IMR-90 (cell line): ENCODE measurements at regions not wholly inside any gene's neighbourhood (a gene's known extent, or its start where the extent isn't known, plus 50 kb on each side); places are given as distances from the start of the nearest gene placed in this dataset.

Experiments used
- ATAC-seq: fragments of 200-7000 bp; cut with Tn5 transposase; 2 replicates; pipeline ENCODE4 v1.9.1; 2020; ENCODE audit warnings: low read depth, mild to moderate bottlenecking, moderate library complexity
- BruUV-seq: library from RNA; stranded (reverse); fragments of 400-500 nt; replicated peaks from 2 replicates; lab custom pipeline; 2021; lab: Mats Ljungman, UMichigan
- CTCF ChIA-PET: fragments of 300-600 bp; formaldehyde crosslinking; extraction: SDS; loops from one replicate; lab custom pipeline; 2021; ENCODE audit warnings: antibody characterized with exemption; lab: Yijun Ruan, JAX
- POLR2A ChIA-PET: fragments of 300-600 bp; sonication (Branson Sonifier 250); formaldehyde crosslinking; loops from one replicate; lab custom pipeline; 2022; ENCODE audit warnings: antibody characterized with exemption; ENCODE audit not compliant: unreplicated experiment; lab: Charles Lee
- DNase-seq: peaks from one replicate; pipeline ENCODE4 v3.0.0; 2013
- H2AFZ ChIP-seq: replicated peaks from 2 replicates; pipeline ENCODE3; 2013; ENCODE audit warnings: low read length, mild to moderate bottlenecking; ENCODE audit not compliant: poor library complexity
- H2AK5ac ChIP-seq: 2 replicates; pipeline ENCODE4 v1.6.1; 2013; ENCODE audit warnings: low read depth, low read length, inconsistent platforms
- H2AK9ac ChIP-seq: replicated peaks from 2 replicates; pipeline ENCODE3; 2013; ENCODE audit warnings: mild to moderate bottlenecking, low read depth, low read length, moderate library complexity; ENCODE audit not compliant: poor library complexity
- H2BK120ac ChIP-seq: 2 replicates; pipeline ENCODE4 v1.6.1; 2013; ENCODE audit warnings: low read depth, low read length, inconsistent platforms
- H2BK15ac ChIP-seq: 3 replicates; pipeline ENCODE4 v1.6.1; 2013; ENCODE audit warnings: low read depth, low read length, inconsistent platforms
- H2BK20ac ChIP-seq: 2 replicates; pipeline ENCODE4 v1.6.1; 2013; ENCODE audit warnings: low read depth, mild to moderate bottlenecking, inconsistent platforms, low read length, moderate library complexity
- H2BK5ac ChIP-seq: 2 replicates; pipeline ENCODE4 v1.6.1; 2013; ENCODE audit warnings: mild to moderate bottlenecking, low read depth, low read length, inconsistent platforms; ENCODE audit not compliant: poor library complexity, severe bottlenecking
- H3K14ac ChIP-seq: replicated peaks from 2 replicates; pipeline ENCODE4 v1.6.1; 2013; ENCODE audit warnings: low read depth, low read length, inconsistent platforms
- H3K18ac ChIP-seq: 2 replicates; pipeline ENCODE4 v1.6.1; 2013; ENCODE audit warnings: low read depth, low read length, control low read depth
- H3K23ac ChIP-seq: 2 replicates; pipeline ENCODE4 v1.6.1; 2013; ENCODE audit warnings: low read depth, low read length, inconsistent platforms
- H3K27ac ChIP-seq: 2 replicates; pipeline ENCODE4 v1.5.1; 2013; ENCODE audit warnings: mild to moderate bottlenecking, control low read depth, low read length; ENCODE audit not compliant: insufficient read depth
- H3K27me3 ChIP-seq: 2 replicates; pipeline ENCODE4 v1.6.1; 2013; ENCODE audit warnings: low read length; ENCODE audit not compliant: control insufficient read depth, insufficient read depth
- H3K36me3 ChIP-seq: 2 replicates; pipeline ENCODE4 v1.6.1; 2013; ENCODE audit warnings: low read length, mixed read lengths; ENCODE audit not compliant: control insufficient read depth, insufficient read depth
- H3K4ac ChIP-seq: 2 replicates; pipeline ENCODE4 v1.6.1; 2013; ENCODE audit warnings: low read depth, low read length, inconsistent platforms
- H3K4me1 ChIP-seq: 2 replicates; pipeline ENCODE4 v1.6.1; 2013; ENCODE audit warnings: low read length, mixed read lengths; ENCODE audit not compliant: control insufficient read depth, insufficient read depth
- H3K4me2 ChIP-seq: 2 replicates; pipeline ENCODE4 v1.6.1; 2013; ENCODE audit warnings: low read depth, mild to moderate bottlenecking, control low read depth, low read length, moderate library complexity
- H3K4me3 ChIP-seq: 2 replicates; pipeline ENCODE4 v1.5.1; 2013; ENCODE audit warnings: low read depth, mild to moderate bottlenecking, control low read depth, low read length, moderate library complexity; ENCODE audit not compliant: insufficient read depth
- H3K56ac ChIP-seq: 2 replicates; pipeline ENCODE4 v1.6.1; 2013; ENCODE audit warnings: low read length, inconsistent platforms; ENCODE audit not compliant: insufficient read depth; ENCODE audit errors: extremely low read depth
- H3K79me1 ChIP-seq, 2 experiments: 2 replicates each; pipeline ENCODE4 v1.6.1; 2013; ENCODE audit warnings: low read length in 2 of 2, inconsistent platforms in 1 of 2, low read depth in 1 of 2
- H3K9ac ChIP-seq: 2 replicates; pipeline ENCODE4 v1.6.1; 2013; ENCODE audit warnings: low read depth, low read length, control low read depth
- H3K9me1 ChIP-seq: 2 replicates; pipeline ENCODE4 v1.6.1; 2013; ENCODE audit warnings: low read length, inconsistent platforms; ENCODE audit not compliant: insufficient read depth
- H3K9me3 ChIP-seq: 2 replicates; pipeline ENCODE4 v1.6.1; 2013; ENCODE audit warnings: low read length; ENCODE audit not compliant: control insufficient read depth, insufficient read depth
- H4K20me1 ChIP-seq: 2 replicates; pipeline ENCODE4 v1.6.1; 2013; ENCODE audit warnings: low read length, inconsistent platforms; ENCODE audit not compliant: insufficient read depth
- H4K5ac ChIP-seq: 2 replicates; pipeline ENCODE4 v1.6.1; 2013; ENCODE audit warnings: mild to moderate bottlenecking, low read depth, low read length, control low read depth
- H4K8ac ChIP-seq, 2 experiments: 2 replicates each; pipeline ENCODE4 v1.6.1; 2013; ENCODE audit warnings: low read depth in 2 of 2, low read length in 2 of 2, control low read depth in 1 of 2, inconsistent platforms in 1 of 2
- H4K91ac ChIP-seq: 2 replicates; pipeline ENCODE4 v1.6.1; 2013; ENCODE audit warnings: low read depth, low read length, inconsistent platforms; ENCODE audit not compliant: insufficient read depth
- BHLHE40 ChIP-seq: fragments of 150-350 bp; IDR thresholded peaks from 2 replicates; pipeline ENCODE4 v1.6.1; 2016; ENCODE audit warnings: mild to moderate bottlenecking, low read depth, low read length
- CEBPB ChIP-seq: IDR thresholded peaks from 2 replicates; pipeline ENCODE4 v1.6.1; 2012; ENCODE audit warnings: low read depth, low read length, improper control_type of control experiment
- CHD1 ChIP-seq: IDR thresholded peaks from 2 replicates; pipeline ENCODE4 v1.6.1; 2012; ENCODE audit warnings: low read depth, low read length, improper control_type of control experiment
- FOS ChIP-seq: fragments of 150-350 bp; IDR thresholded peaks from 2 replicates; pipeline ENCODE4 v1.6.1; 2016; ENCODE audit warnings: low read depth, low read length
- MAFK ChIP-seq: IDR thresholded peaks from 2 replicates; pipeline ENCODE4 v1.6.1; 2012; ENCODE audit warnings: low read depth, low read length, improper control_type of control experiment
- MAZ ChIP-seq: IDR thresholded peaks from 2 replicates; pipeline ENCODE4 v1.6.1; 2012; ENCODE audit warnings: low read depth, mild to moderate bottlenecking, low read length, improper control_type of control experiment, moderate library complexity, borderline replicate concordance
- MXI1 ChIP-seq: IDR thresholded peaks from 2 replicates; pipeline ENCODE4 v1.6.1; 2012; ENCODE audit warnings: low read depth, mild to moderate bottlenecking, low read length, moderate library complexity, borderline replicate concordance
- NFE2L2 ChIP-seq: fragments of 150-350 bp; IDR thresholded peaks from 2 replicates; pipeline ENCODE4 v1.6.1; 2016; ENCODE audit warnings: low read depth, mild to moderate bottlenecking, low read length
- POLR2A ChIP-seq: IDR thresholded peaks from 2 replicates; pipeline ENCODE4 v1.6.1; 2012; ENCODE audit warnings: mild to moderate bottlenecking, low read depth, low read length
- RAD21 ChIP-seq: IDR thresholded peaks from 2 replicates; pipeline ENCODE4 v1.6.1; 2012; ENCODE audit warnings: low read length, improper control_type of control experiment
- RCOR1 ChIP-seq: IDR thresholded peaks from 2 replicates; pipeline ENCODE4 v1.6.1; 2012; ENCODE audit warnings: mild to moderate bottlenecking, low read length, improper control_type of control experiment; ENCODE audit not compliant: insufficient replicate concordance
- RFX5 ChIP-seq: IDR thresholded peaks from 2 replicates; pipeline ENCODE4 v1.8.0; 2012; ENCODE audit warnings: low read depth, mild to moderate bottlenecking, low read length, moderate library complexity
- SMC3 ChIP-seq: fragments of 150-350 bp; IDR thresholded peaks from 2 replicates; pipeline ENCODE4 v1.6.1; 2016; ENCODE audit warnings: low read depth, mild to moderate bottlenecking, antibody characterized with exemption, low read length, moderate library complexity
- WGBS, 2 experiments: methylation state at CpG; one replicate each; pipeline versions ENCODE4 v1.1.5 to v1.1.7; 2013; ENCODE audit warnings: missing lambda C conversion rate in 2 of 2; ENCODE audit not compliant: insufficient read length in 1 of 2; ENCODE audit errors: extremely low coverage in 2 of 2; 5-methylcytosine and 5-hydroxymethylcytosine counted together
- dilution Hi-C: fragments of 300-500 bp; cut with HindIII; formaldehyde crosslinking; loops from one replicate; pipeline ENCODE4 v1.14.3; 2018; ENCODE audit warnings: low sequenced_read_pairs; ENCODE audit not compliant: unreplicated experiment
- in situ Hi-C: fragments of 300-500 bp; cut with MboI; formaldehyde crosslinking; loops from 3 replicates; pipeline ENCODE4 v1.14.3; 2019; ENCODE audit warnings: low sequenced_read_pairs, inconsistent platforms, mixed read lengths
- intact Hi-C: fragments of 100-400 bp; cut with micrococcal nuclease; formaldehyde crosslinking; loops from 2 replicates; pipeline ENCODE4 v1.10.0; 2022
- TF ChIP-seq, protein P1 (sequence below): fragments of 150-350 bp; IDR thresholded peaks from 2 replicates; pipeline ENCODE4 v1.6.1; 2016; ENCODE audit warnings: low read depth, mild to moderate bottlenecking, low read length, moderate library complexity, borderline replicate concordance
- TF ChIP-seq, protein P2 (sequence below): conservative IDR thresholded peaks from 2 replicates; pipeline ENCODE4 v1.5.1; 2012; ENCODE audit warnings: mild to moderate bottlenecking, low read depth, low read length, improper control_type of control experiment
- TF ChIP-seq, protein P3 (sequence below): fragments of 150-350 bp; IDR thresholded peaks from 2 replicates; pipeline ENCODE4 v1.6.1; 2017; ENCODE audit warnings: mild to moderate bottlenecking, antibody characterized with exemption, low read length, low read depth

DNA sequence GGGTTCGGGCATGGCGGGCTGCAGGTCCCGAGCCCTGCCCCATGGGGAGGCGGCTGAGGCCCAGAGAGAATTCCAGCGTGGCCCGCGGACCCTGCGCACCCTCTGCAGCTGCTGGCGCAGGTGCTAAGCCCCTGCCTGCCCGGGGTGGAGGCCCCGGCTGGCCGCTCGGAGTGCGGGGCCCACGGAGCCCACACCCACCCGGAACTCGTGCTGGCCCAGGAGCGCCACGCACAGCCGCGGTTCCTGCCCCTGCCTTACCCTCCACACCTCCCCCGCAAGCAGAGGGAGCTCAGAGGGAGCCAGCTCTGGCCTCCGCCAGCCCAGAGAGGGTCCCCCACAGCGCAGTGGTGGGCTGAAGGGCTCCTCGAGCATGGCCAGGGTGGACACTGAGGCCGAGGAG, 75.3 kb downstream of the MRPS30 start:
- H3K4me2 ChIP-seq = no peak overlapping the region
- no peaks in the 10 kb centered on the region for H4K20me1 ChIP-seq
- ATAC-seq = no peak
- no peak overlapping the region for H3K4me3 ChIP-seq
- no peaks in the 10 kb centered on the region for H3K79me1 ChIP-seq
- no peak overlapping the region for H2BK15ac ChIP-seq
- H3K18ac ChIP-seq = no peak overlapping the region
- H3K27me3 ChIP-seq = no peaks in the 10 kb centered on the region
- H2AFZ ChIP-seq = no peak overlapping the region
- H2AK5ac ChIP-seq = no peak overlapping the region
- DNase-seq = no peak
- ChIA-PET POLR2A (no interaction called here), CTCF (no interaction called here)
- H4K8ac ChIP-seq = no peak overlapping the region
- no peaks in the 10 kb centered on the region for H3K9me1 ChIP-seq
- no peak overlapping the region for H4K91ac ChIP-seq
- TF ChIP-seq MXI1 = no peak
- no peak for TF ChIP-seq MAZ
- no peak for TF ChIP-seq POLR2A
- TF ChIP-seq, protein P1, sequence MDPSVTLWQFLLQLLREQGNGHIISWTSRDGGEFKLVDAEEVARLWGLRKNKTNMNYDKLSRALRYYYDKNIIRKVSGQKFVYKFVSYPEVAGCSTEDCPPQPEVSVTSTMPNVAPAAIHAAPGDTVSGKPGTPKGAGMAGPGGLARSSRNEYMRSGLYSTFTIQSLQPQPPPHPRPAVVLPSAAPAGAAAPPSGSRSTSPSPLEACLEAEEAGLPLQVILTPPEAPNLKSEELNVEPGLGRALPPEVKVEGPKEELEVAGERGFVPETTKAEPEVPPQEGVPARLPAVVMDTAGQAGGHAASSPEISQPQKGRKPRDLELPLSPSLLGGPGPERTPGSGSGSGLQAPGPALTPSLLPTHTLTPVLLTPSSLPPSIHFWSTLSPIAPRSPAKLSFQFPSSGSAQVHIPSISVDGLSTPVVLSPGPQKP = no peak
- TF ChIP-seq MAFK = no peak
- TF ChIP-seq FOS = no peak
- TF ChIP-seq RCOR1 = no peak
- TF ChIP-seq SMC3 = no peak
- TF ChIP-seq BHLHE40 = no peak
- no peak for TF ChIP-seq RFX5
- no peak for TF ChIP-seq CEBPB
- TF ChIP-seq RAD21 = no peak
- TF ChIP-seq CHD1 = no peak
- TF ChIP-seq, protein P2, sequence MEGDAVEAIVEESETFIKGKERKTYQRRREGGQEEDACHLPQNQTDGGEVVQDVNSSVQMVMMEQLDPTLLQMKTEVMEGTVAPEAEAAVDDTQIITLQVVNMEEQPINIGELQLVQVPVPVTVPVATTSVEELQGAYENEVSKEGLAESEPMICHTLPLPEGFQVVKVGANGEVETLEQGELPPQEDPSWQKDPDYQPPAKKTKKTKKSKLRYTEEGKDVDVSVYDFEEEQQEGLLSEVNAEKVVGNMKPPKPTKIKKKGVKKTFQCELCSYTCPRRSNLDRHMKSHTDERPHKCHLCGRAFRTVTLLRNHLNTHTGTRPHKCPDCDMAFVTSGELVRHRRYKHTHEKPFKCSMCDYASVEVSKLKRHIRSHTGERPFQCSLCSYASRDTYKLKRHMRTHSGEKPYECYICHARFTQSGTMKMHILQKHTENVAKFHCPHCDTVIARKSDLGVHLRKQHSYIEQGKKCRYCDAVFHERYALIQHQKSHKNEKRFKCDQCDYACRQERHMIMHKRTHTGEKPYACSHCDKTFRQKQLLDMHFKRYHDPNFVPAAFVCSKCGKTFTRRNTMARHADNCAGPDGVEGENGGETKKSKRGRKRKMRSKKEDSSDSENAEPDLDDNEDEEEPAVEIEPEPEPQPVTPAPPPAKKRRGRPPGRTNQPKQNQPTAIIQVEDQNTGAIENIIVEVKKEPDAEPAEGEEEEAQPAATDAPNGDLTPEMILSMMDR = no peak
- TF ChIP-seq NFE2L2 = no peak
- TF ChIP-seq, protein P3, sequence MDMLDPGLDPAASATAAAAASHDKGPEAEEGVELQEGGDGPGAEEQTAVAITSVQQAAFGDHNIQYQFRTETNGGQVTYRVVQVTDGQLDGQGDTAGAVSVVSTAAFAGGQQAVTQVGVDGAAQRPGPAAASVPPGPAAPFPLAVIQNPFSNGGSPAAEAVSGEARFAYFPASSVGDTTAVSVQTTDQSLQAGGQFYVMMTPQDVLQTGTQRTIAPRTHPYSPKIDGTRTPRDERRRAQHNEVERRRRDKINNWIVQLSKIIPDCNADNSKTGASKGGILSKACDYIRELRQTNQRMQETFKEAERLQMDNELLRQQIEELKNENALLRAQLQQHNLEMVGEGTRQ = no peak
- H4K5ac ChIP-seq = no peak overlapping the region
- no peaks in the 10 kb centered on the region; the same call in 1 of the 2 replicates for H3K9me3 ChIP-seq
- no peak overlapping the region for H3K14ac ChIP-seq
- no peak overlapping the region for H2BK20ac ChIP-seq
- H3K9ac ChIP-seq = no peak overlapping the region
- no peak overlapping the region for H2BK120ac ChIP-seq
- H3K23ac ChIP-seq = no peak overlapping the region
- 100% methylated on average over 1 of the region's 26 CpGs; no CpG with 5 or more reads in 1 of the 2 experiments for WGBS, 2 experiments
- in situ Hi-C loops (no loop called here), intact Hi-C loops (no loop called here), dilution Hi-C loops (no loop called here)
- H3K4ac ChIP-seq = no peak overlapping the region
- H3K36me3 ChIP-seq = no peaks in the 10 kb centered on the region
- H3K4me1 ChIP-seq = no peaks in the 10 kb centered on the region
- no peak overlapping the region for H3K27ac ChIP-seq
- H3K56ac ChIP-seq = no peak overlapping the region
- no TSS peak for BruUV-seq
- H2AK9ac ChIP-seq = no peak overlapping the region
- no peak overlapping the region for H2BK5ac ChIP-seq
